Activated CD4-positive, alpha-beta T cell treated with anti-CD3 and anti-CD28 coated beads, Interleukin-2, amount 50 U/mL, for 16 hours (primary cell): ENCODE measurements at regions not wholly inside any gene's neighbourhood (a gene's known extent, or its start where the extent isn't known, plus 50 kb on each side); places are given as distances from the start of the nearest gene placed in this dataset.
"Not testable (repeated sequence)": the region's sequence is repeated elsewhere in the genome, so short reads cannot be mapped to it uniquely, and the experiment has no call there.

Source experiments
- DNase-seq: peaks from one replicate; pipeline ENCODE4 v3.0.0-alpha.2; 2020

DNA sequence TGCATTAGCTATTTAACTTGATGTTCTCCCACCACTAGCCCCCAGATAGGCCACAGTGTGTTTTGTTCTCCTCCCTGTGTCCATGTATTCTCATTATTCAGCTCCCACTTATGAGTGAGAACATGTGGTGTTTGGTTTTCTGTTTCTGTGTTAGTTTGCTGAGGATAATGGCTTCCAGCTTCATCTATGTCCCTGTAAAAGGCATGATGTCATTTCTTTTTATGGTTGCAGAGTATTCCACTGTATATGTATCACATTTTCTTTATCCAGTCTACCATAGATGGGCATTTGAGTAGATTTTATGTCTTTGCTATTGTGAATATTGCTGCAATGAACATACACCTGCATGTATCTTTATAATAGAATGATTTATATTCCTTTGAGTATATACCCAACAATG lies 487.7 kb downstream of the CBLN4 start:
- DNase-seq, result not testable (repeated sequence)

- no peak for DNase-seq
Observed at GRCh38 chr20:55515832-55516231, 489.5 kb downstream of the CBLN4 start.

GRCh38 chr20:55514531-55514930 lies 490.8 kb downstream of the CBLN4 start:
- DNase-seq, result no peak

DNA sequence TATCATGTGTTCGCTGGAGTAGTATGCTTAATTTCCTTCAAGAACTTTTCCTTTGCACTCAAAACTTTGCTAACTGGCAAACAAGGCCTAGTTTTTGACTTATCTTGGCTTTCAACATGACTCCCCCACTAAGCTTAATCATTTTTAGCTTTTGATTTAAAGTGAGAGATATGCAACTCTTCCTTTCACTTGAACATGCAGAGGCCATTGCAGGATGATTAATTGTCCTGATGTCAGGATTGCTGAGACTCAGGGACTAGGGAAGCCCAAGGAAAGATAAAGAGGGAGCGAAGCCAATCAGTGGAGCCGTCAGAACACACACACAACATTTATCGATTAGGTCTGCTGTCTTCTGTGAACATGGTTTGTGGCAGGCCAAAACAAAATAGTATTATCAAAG lies 491.4 kb downstream of the CBLN4 start:
- no peak for DNase-seq

DNA sequence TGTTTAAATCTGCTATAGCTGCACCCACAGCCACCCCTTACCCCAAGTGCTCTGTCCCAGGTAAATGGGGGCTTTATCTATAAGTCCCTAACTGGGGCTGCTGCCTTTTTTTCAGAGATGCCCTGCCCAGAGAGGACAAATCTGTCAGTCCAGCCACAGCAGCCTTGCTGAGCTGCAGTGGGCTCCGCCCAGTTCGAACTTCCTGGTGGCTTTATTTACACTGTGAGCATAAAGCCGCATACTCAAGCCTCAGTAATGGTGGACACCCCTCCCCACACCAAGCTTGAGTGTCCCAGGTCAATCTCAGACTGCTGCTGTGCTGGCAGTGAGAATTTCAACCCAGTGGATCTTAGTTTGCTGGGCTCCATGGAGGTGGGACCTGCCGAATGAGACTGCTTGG lies 505.2 kb downstream of the CBLN4 start:
- no peak for DNase-seq

DNA sequence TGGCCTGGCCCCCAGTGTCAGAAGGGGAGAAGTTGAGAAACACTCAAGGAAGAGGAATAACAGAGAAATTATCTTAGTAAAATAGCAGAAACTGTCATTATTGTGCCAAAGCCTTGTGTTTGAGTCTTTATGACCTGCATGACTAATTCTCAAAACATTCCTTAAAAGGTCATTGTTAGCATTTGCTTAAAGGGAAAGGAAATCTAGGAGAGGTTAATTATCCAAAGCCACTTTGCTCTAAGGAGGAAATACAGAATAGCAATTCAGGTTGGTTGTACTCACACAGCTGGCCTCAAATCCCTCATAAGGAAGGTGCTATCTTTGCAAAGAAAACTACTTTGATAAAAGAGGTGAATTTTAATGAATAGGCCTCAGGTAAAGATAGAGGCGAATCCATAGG lies 516.7 kb downstream of the CBLN4 start:
- no peak for DNase-seq

DNA sequence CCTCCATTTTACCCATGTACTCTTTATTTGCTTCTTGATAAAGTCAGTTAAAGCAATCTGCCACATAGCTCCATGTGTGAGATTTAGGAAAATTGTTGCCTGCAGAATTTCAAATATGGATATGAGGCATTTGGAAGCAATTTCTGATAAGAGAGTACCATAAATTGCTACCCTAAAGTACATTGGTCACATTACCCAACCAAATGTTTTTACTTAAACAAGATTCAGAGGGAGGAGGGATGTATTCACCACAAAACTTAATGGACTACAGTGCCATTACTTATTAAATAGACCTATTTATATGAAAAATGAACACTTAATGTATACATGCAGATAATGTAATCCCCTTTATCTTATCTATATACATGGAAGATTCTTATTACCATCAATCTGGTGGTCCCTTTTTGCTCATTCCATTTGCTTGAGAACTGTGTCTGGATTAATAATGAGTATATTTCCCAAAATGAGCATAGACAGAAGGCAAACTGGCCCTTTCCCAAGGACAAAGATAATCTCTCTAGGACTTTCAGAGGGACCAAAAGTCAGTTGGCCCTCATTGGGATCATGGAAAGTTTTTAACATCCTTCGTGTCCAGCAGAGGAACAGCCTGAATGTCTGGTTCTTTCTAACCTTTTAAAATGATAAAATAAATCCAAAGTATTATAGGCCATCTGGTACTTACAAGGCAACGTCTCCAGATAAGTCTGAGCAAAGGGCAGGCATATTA lies 526.4 kb downstream of the CBLN4 start:
- no peak for DNase-seq

DNA sequence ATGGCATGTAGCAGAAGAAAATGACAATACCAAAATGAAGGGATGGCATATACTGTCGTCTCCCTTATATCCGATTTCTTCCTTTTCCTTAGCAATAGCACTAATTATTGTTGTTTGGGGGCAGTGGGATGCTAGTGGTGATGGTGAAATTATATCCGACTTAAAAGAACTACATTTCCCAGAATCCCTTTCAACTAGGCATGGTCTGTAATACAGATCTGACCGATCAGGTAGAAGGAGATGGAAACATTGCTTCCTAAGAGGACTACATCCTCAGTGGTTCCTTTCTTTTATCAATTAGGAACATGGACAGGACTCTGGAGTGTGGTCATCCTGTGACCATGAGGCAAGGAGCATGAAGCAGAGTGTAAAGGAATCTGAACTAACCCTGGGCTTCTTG lies 532.6 kb downstream of the CBLN4 start:
- DNase-seq, result no peak

GRCh38 chr20:55471052-55472006 lies 534.0 kb downstream of the CBLN4 start:
- DNase-seq, result no peak

- DNase-seq, result no peak
Observed at GRCh38 chr20:55469074-55469473, 536.2 kb downstream of the CBLN4 start.

GRCh38 chr20:55461519-55461918 lies 543.8 kb downstream of the CBLN4 start:
- no peak for DNase-seq

DNA sequence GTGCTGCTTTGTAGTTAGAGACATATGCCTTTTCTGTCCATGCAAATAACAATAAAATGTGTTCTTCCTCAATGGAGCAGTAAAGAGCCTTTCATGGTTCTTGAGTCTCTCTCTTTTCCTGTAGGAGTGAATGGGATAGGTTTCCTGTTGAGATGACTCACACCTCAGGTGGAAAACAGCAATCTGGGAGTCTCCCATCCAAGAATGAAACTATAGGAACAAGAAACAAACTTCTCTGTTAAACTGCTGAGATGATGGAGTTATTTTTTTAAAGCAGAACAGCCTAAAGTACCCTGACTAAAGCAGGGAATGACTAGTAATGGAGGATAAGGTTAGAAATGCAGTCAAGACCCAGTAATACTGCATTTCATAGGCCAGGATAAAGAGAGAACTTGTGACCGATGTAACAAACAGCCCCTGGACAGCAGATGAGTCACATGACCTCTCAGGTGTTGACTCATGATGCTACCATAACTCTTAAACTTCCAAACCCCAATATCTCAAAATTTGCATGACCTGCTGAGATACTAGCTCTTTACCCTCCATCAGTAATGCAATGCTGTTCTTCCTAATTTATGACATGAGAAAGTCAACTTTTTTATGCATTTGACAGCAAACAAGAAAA lies 548.9 kb downstream of the CBLN4 start:
- no peak for DNase-seq

DNA sequence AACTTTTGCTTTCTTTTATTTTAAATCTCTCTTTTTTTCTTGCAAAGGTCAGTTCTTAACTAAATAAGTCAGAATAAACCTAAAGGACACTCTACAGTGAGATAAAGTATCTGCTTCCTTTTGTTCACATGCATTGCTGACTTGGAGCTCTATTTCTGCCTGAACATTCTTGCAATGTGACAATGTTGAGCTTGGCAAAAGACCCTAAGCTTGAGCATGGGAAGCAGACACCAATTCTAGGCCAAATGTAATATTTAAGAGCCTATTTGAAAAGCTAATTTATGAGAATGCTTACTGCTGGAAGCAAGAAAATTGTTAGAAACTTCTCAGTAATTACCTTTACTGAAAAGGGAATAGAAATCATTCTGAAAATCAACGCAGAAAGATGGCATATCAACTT lies 556.2 kb downstream of the CBLN4 start:
- no peak for DNase-seq

- no peak for DNase-seq
Observed at GRCh38 chr20:55446301-55446700, 559.0 kb downstream of the CBLN4 start.

GRCh38 chr20:55439070-55439469 lies 566.2 kb downstream of the CBLN4 start:
- DNase-seq, result no peak

DNA sequence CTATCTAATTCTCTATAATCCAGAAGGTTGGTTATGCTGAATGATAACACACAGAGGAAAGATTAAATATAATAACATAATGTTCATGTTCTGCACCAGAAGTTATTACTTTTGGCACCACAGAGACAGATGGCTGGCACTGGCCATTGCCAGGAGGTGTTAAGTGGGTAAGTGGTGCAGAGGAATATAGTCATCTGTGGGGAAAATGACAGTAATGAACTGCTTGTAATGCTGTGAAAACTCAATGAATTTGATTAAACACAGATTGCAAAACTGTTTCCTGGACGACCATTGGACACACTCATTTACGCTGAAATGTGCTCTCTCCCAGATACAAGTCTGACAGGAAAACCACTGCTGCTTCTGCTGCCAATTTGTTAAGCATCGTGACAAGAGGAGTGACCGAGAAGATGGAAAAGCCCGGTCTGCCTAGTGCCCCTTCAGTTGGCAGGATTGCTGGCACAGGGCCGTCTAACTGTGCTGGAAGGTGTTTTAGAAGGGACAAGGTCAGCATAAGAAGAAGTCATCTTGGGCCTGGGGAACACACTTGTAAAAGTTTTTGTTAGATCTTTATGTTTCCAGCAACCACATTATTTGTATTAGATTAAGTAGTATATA lies 567.4 kb downstream of the CBLN4 start:
- DNase-seq, result no peak

DNA sequence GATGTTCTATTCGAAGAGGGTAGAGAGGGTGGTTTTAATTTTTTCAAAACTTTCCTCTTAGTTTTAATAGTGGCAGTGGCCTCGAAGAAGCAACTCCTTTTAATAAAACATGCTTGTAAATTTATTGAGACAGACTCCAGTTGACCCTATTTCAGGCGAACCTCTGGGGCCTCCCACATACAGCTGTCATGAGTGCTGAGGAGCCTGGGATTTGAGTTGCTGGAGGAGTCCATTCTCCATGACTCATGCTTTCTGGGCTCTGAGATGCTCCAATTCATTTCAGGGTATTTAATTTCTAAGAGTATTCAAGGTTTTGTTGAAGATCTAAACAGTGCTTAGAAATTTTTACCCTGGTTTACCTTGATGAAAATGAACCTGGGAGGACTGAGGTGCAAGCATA lies 580.4 kb downstream of the CBLN4 start:
- no peak for DNase-seq

DNA sequence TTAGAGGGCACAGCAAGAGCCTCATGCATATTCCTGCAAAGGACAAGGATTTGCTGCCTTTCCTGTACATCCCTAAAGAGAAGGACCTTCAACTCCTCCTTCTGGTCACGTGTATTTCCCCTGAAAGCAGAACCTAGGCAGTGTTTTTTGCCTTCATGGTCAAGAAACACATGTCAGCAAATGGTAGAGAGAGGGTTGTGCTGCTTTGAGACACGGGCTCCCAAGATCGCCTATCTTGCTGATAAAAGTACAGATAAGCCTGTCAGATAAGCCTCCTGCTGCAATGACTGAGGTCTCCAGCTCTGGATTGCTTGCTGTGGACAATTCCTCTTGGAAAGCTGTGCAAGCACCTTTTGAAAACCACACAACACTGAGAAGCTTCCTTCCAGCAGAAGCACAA lies 580.8 kb downstream of the CBLN4 start:
- DNase-seq, result no peak

DNA sequence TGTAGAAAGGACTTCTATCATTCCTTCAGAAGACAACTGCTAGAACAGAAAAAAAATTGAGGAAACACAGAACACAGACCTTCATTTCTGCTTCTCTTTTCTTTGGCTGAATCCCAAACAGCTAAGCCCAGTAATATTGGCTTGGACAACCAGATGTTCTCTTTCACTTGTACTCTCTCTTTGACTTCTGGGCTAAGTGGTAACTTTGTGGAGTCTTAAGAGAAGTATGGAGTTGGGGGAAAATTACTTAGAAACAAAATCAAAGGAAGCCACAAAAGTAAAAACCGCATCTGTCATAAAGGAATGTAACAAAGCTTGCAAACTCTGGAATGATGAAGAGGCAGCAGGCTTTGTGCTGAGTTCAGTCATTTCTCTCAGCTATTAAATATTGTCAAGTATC lies 587.5 kb downstream of the CBLN4 start:
- DNase-seq, result no peak

- no peak for DNase-seq
Observed at GRCh38 chr20:55415567-55416142, 589.7 kb downstream of the CBLN4 start.

DNA sequence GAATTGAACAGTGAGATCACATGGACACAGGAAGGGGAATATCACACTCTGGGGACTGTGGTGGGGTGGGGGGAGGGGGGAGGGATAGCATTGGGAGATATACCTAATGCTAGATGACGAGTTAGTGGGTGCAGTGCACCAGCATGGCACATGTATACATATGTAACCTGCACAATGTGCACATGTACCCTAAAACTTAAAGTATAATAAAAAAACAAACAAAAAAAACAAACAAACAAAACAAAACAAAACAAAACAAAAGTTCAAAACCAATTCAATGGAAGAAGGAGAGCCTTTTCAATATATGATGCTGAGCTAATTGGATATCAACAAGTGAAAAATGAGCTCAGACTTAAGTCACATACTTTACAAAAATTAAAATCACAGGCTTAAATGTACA lies 592.8 kb downstream of the CBLN4 start:
- not testable (repeated sequence) for DNase-seq

GRCh38 chr20:55406891-55407290 lies 598.4 kb downstream of the CBLN4 start:
- DNase-seq, result no peak

DNA sequence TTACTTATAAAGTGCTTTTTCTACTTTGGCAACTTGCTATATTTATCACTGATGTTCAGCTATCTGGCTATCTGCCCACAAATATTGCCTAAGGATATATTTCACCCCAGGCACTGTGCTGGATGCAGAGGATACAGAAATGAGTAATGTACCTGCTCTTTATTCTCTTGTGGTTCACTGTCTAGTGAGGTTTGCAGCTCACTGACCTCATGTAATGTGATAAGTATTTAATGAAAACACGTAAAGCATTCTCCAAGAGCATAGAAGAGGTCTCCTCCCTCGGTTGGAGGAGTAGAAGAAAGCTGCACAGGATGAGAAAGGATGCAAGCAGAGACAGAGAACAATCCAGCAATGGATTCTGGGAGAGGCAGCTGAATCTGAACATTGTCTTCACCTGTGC lies 610.7 kb downstream of the CBLN4 start:
- no peak for DNase-seq
